ENCODE measurements at regions not wholly inside any gene's neighbourhood (a gene's known extent, or its start where the extent isn't known, plus 50 kb on each side); places are given as distances from the start of the nearest gene placed in this dataset.

DNA sequence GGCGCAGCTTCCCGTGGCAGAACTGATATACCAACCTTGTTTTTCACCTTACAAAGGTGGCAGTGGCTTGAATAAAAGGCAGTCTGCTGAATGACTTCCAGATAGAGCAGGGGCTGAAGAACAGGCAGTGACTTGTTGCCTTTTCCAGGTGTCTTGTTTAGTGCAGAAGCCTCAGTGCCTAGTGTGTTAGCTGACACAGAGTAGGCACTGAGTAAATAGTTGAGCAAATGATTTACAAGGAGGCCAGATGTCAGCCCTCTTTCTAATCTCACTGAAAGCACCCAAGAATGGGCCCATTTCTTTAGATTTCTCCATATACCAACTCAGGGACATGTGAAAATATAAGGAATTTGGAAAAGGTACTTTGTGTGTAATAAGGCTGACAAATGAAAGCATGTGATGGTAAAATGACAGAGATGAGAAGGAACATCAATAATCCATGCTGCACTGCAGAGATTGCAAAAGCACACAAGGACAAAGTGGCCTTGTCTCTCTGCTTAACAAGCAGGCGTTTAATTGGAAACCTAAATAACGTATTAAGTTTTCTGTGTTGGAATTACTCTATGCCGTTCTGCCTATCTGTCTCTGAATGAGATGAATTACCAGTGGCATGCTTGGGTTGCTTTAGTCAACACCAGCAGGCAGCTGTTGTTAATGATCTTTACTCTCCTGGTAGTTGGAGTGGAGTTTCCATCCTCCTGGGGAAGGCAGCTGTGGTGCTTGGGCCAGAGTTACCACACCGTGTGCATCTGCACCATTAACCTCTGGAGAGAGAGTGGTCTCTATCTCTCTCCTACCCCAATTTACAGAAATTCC, 360.1 kb upstream of the C9orf72 start:
- ChIA-PET CTCF (no interaction called here), POLR2A (no interaction called here)
- no peaks in the 10 kb centered on the region for H3K27me3 Mint-ChIP-seq
- DNase-seq: no peak
- H3K4me3 Mint-ChIP-seq: no peak overlapping the region
- no peaks in the 10 kb centered on the region for H3K4me1 Mint-ChIP-seq
- no peak overlapping the region for H3K27ac Mint-ChIP-seq
- H3K36me3 Mint-ChIP-seq (ENCODE audit: low read depth): no peaks in the 10 kb centered on the region
- peaks cover under 1% of the 10 kb centered on the region for H3K9me3 Mint-ChIP-seq

DNA sequence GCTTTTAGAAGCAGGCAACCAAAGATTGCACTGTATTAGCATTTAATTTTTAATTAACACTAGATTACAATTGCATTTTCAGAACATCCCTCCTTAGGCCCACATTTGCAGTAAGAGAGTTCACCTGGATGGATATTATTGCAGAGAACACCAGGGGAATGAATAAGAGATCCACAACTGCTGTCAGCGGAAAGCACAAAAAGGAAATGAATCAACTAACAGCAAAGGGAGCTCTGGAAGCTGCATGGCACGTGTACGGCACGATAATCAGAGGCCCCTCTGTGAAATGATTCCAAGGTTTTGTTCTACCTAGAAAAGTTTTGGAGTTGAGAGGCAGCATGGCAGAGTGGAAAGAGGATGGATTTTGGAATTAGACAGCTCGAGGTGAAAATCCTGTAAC, 361.2 kb upstream of the C9orf72 start:
- no peak overlapping the region for H3K4me3 Mint-ChIP-seq

DNA sequence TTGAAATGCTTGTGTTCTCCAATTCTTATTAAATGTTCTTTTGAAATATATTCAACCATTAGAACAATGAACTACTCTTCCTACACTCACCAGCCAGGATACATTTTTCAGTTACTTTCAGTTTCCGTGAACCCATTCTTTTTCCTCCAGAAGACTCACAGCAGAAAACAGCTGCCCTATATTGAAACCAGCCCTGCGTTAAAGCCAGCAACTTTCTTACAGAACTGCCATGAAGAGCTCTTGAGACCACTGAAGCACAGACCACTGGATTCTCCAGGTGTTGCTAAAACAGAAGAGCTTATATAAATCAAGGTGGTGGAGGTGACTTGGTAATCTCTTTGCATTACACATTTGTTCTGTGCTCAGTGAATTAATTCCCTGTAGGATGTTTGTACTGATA, 365.9 kb upstream of the C9orf72 start:
- H3K4me3 Mint-ChIP-seq: no peak overlapping the region
- no peaks in the 10 kb centered on the region for H3K4me1 Mint-ChIP-seq
- CTCF ChIA-PET: no interaction called here
- no peak for DNase-seq
- no peak overlapping the region for H3K27ac Mint-ChIP-seq
- H3K9me3 Mint-ChIP-seq: peaks cover 2% of the 10 kb centered on the region
- POLR2A ChIA-PET: no interaction called here
- H3K36me3 Mint-ChIP-seq (ENCODE audit: low read depth): no peaks in the 10 kb centered on the region
- no peaks in the 10 kb centered on the region for H3K27me3 Mint-ChIP-seq

More for the DNA sequence above, 361.2 kb upstream of the C9orf72 start:
- Mint-ChIP-seq H3K27me3 (no peaks in the 10 kb centered on the region), H3K36me3 (ENCODE audit: low read depth) (no peaks in the 10 kb centered on the region), H3K4me1 (no peaks in the 10 kb centered on the region), H3K27ac (no peak overlapping the region), H3K9me3 (peaks cover 2% of the 10 kb centered on the region)
- ChIA-PET CTCF (no interaction called here), POLR2A (no interaction called here)
- no peak for DNase-seq

DNA sequence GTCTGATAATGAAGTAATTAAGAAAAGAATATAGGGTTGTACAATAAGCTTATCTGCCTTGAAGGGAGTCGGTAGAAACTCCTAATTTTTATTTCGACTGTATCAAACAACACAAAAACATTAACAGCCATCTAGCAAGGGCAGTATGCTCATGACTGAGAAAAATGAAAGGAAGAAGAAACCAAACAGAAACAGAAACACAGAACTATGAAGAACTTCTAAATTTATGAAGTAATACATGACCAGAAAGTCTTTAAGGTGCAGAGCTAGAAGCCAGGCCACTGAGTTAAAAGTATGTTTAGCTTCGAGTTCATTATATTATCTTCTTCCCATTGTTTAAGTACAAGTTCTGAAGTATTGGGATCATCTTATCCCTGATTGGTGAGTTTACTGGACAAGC, 367.3 kb upstream of the C9orf72 start:
- no peaks in the 10 kb centered on the region for H3K36me3 Mint-ChIP-seq (ENCODE audit: low read depth)
- ChIA-PET POLR2A (no interaction called here), CTCF (no interaction called here)
- H3K9me3 Mint-ChIP-seq: peaks cover 2% of the 10 kb centered on the region
- H3K4me3 Mint-ChIP-seq: no peak overlapping the region
- no peaks in the 10 kb centered on the region for H3K4me1 Mint-ChIP-seq
- no peak for DNase-seq
- H3K27ac Mint-ChIP-seq: no peak overlapping the region
- no peaks in the 10 kb centered on the region for H3K27me3 Mint-ChIP-seq

DNA sequence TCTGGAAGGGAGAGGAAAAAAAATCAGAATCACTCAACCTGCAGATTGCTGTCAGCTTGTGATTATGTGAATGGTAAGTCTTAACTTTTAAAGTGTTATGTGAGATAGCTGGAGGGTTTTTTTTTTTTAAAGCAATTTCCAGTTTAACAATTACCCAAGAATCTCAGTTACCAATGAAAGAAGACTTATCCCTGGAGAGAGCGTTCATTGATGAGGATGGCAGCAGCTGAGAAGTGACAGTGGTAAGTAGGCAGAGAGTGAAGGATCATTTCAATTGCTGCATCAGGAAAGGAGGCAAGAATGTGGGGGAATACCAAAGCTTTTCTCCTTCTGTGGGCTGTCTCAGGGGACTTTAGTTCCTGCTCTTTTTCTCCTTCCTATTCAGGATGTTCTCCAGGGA, 370.2 kb upstream of the C9orf72 start:
- Mint-ChIP-seq H3K9me3 (peaks cover under 1% of the 10 kb centered on the region), H3K27ac (no peak overlapping the region), H3K4me1 (no peaks in the 10 kb centered on the region), H3K36me3 (ENCODE audit: low read depth) (no peaks in the 10 kb centered on the region), H3K27me3 (no peaks in the 10 kb centered on the region), H3K4me3 (no peak overlapping the region)
- no peak for DNase-seq
- POLR2A ChIA-PET: no interaction called here
- CTCF ChIA-PET: no interaction called here

DNA sequence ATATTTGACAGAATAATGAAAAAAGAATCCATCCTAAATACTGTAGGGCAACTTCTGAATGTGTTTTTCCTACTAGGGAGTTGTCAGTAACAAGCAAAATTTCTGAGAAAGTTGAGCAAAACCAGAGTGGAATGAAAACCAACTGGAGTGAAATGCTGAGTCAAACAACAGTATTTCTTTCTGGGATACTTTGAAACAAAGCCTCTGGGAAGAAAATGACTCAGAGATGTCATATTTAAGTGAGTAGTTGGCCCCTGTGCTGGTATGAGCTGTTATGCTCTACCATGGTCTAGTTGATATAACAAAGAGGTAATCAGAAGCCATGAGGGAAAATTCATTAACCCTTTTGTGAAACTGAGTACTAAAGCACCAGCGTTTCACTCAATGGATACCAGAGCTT, 372.1 kb upstream of the C9orf72 start:
- H3K27me3 Mint-ChIP-seq: no peaks in the 10 kb centered on the region
- POLR2A ChIA-PET: no interaction called here
- no peak overlapping the region for H3K27ac Mint-ChIP-seq
- CTCF ChIA-PET: no interaction called here
- no peaks in the 10 kb centered on the region for H3K4me1 Mint-ChIP-seq
- H3K9me3 Mint-ChIP-seq: peaks cover 7% of the 10 kb centered on the region
- H3K36me3 Mint-ChIP-seq (ENCODE audit: low read depth): no peaks in the 10 kb centered on the region
- DNase-seq: no peak
- H3K4me3 Mint-ChIP-seq: no peak overlapping the region

DNA sequence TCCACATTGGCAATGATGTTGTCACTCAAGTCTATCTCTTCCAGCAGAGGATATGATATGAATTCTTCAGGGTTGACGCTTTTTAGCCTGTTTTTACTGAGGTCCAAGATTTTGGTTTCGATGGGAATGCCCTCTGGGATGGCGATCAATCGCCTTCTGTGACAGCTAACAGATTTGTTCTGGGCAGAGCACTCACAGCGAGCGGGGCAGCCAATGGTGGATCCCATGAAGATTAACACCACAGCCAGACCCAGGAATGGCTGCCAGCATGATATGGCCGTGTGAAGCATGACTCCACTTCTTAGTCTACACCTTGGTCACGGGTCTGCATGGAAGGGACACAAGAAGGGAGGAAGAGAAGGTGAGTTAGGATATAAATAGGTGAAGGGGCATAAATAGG, 377.1 kb upstream of the C9orf72 start:
- Mint-ChIP-seq H3K27me3 (no peaks in the 10 kb centered on the region), H3K4me1 (no peaks in the 10 kb centered on the region), H3K4me3 (no peak overlapping the region), H3K9me3 (peaks cover 7% of the 10 kb centered on the region), H3K27ac (no peak overlapping the region), H3K36me3 (ENCODE audit: low read depth) (no peaks in the 10 kb centered on the region)
- ChIA-PET POLR2A (no interaction called here), CTCF (no interaction called here)
- DNase-seq: no peak

DNA sequence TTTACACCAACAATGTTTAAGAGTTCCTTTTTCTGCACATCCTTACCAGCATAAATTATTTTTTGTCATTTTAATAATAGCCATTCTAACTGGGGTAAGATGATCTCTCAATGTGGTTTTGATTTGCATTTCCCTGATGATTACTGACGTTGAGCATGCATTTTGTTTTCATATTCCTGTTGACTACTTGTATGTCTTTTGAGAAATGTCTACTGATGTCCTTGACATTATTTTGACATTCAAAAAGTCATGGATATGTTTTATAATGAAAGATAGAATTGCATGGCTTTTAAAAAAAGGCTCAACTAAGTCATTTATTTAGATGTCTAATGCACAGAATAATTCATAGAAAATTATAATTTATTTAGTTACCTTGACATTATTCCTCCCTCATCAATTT, 381.6 kb upstream of the C9orf72 start:
- Mint-ChIP-seq H3K36me3 (ENCODE audit: low read depth) (no peaks in the 10 kb centered on the region), H3K27ac (no peak overlapping the region), H3K9me3 (peaks cover 2% of the 10 kb centered on the region), H3K27me3 (no peaks in the 10 kb centered on the region), H3K4me3 (no peak overlapping the region), H3K4me1 (no peaks in the 10 kb centered on the region)
- DNase-seq: no peak
- POLR2A ChIA-PET: no interaction called here
- CTCF ChIA-PET: no interaction called here

DNA sequence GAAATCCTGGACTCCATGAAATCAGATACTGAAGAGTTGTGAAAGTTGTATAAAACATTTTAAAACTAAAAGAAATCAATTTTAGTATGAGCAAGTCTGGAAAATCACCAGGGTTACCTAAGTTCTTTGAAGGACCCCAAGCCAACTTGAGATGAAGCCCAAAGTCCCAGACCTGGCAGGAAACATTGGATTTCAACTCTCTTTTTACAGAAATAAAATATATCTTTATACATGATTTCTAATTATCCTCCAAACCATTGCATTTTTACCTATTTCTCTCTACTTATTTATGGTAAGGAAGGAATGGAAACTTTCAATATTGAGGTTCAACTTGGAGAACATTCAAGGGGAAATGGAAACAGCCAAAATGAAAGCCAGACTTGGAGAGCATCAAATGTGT, 390.6 kb upstream of the C9orf72 start:
- no peak overlapping the region for H3K4me3 Mint-ChIP-seq
- H3K36me3 Mint-ChIP-seq (ENCODE audit: low read depth): no peaks in the 10 kb centered on the region
- no peak for DNase-seq
- ChIA-PET CTCF (no interaction called here), POLR2A (no interaction called here)
- H3K4me1 Mint-ChIP-seq: no peaks in the 10 kb centered on the region
- no peaks in the 10 kb centered on the region for H3K27me3 Mint-ChIP-seq
- H3K27ac Mint-ChIP-seq: no peak overlapping the region
- H3K9me3 Mint-ChIP-seq: no peaks in the 10 kb centered on the region

DNA sequence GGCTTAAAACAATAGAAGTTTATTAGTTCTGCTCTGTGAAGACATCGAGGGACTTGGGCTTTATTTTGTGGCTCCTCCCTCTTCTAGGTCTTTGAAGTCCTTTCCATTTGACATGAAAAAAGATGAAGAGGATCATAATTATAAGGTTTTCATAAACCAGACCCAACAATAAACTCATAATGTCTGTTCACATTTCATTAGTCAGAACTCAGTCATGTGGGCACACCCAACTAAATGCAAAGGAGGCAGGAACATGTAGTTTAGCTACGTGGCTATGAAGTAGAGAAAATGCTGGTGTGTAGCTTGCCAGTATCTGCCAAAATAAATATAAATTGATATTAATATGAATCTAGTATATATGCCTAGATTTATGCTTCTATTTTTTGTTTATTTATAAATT, 393.9 kb upstream of the C9orf72 start:
- H3K4me3 Mint-ChIP-seq: no peak overlapping the region
- H3K36me3 Mint-ChIP-seq (ENCODE audit: low read depth): no peaks in the 10 kb centered on the region
- H3K9me3 Mint-ChIP-seq: no peaks in the 10 kb centered on the region
- H3K27me3 Mint-ChIP-seq: no peaks in the 10 kb centered on the region
- CTCF ChIA-PET: no interaction called here
- H3K27ac Mint-ChIP-seq: no peak overlapping the region
- DNase-seq: no peak
- POLR2A ChIA-PET: no interaction called here
- H3K4me1 Mint-ChIP-seq: no peaks in the 10 kb centered on the region

DNA sequence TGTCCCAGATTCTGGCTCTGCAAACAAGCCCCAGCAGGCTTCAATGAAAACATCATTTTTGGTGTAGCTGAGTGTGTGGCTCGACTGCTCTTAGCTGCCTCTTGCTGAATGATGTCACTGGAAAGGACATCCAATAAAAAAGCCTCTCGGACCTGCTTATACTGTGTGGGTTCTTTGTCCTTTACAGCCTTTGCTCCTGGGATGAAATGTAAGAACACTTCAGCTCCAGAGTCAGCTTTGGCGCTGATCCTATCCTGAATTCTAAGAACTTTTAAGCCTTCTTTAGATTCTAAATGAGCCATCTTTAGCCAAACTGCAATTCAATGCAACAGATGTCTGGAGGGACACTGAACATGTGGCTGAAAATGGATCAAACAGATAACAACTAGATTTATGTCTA, 404.6 kb upstream of the C9orf72 start:
- DNase-seq: no peak
- ChIA-PET CTCF (no interaction called here), POLR2A (no interaction called here)
- no peak overlapping the region for H3K4me3 Mint-ChIP-seq
- no peaks in the 10 kb centered on the region for H3K9me3 Mint-ChIP-seq
- H3K27ac Mint-ChIP-seq: no peak overlapping the region
- no peaks in the 10 kb centered on the region for H3K4me1 Mint-ChIP-seq
- no peaks in the 10 kb centered on the region for H3K27me3 Mint-ChIP-seq
- no peaks in the 10 kb centered on the region for H3K36me3 Mint-ChIP-seq (ENCODE audit: low read depth)

DNA sequence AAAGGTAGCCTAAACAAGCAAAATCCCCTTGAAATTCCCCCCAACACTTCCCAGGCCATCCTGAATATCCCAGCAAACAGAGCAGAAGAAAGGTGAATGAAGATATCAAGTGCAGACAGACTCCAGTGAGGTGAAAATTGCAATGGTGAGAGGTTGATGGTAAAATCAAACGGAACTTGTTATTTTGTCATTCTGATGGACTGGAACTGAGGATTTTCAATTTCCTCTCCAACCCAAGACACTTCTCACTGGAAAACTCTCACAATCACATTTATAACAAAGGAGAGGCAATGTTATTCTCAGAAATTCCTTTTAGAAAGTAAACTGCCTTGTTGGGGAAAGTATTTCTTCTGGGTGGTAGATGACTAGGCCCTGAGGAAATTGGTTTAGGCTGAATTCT, 412.4 kb upstream of the C9orf72 start:
- Mint-ChIP-seq H3K4me1 (no peaks in the 10 kb centered on the region), H3K27me3 (no peaks in the 10 kb centered on the region), H3K36me3 (ENCODE audit: low read depth) (no peaks in the 10 kb centered on the region), H3K9me3 (peaks cover 4% of the 10 kb centered on the region), H3K27ac (no peak overlapping the region), H3K4me3 (no peak overlapping the region)
- DNase-seq: no peak
- ChIA-PET CTCF (no interaction called here), POLR2A (no interaction called here)

DNA sequence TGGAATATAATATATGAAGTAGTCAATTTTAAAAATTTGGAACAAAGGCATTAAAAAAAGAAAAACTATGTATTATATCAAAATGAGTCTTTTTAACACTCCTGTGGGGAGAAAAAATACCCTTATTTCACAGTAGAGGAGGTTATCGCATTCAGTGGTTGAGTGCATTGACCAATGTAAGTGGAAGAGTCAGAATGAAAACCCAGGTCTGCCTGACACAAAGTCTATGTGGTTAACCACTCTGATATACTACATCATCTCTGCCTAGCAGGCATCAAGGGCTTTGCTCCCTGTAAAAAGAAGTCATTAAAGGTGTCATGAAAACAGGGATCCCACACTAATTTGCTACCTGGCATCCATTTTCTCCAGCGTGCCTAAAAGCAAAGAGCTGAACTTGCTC, 417.2 kb upstream of the C9orf72 start:
- H3K27ac Mint-ChIP-seq: no peak overlapping the region

DNA sequence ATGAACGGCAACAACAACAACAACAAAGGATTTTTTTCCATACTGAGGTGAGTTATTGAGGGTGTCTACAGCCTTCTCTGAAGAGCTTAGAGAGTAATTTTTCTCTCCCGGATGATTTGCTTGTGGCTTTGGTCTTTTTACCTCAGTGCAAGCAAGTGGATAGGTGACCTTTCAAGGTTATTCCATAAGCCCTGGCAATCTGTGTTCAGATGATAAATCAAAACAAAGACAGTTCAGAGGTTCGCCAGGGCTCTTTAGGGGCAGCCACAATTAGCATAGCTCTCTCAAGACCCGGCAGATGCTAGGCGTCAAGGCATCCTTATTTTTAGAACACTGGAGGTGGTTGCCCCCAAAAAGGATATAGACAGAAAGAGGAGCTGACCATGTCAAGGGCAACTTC, 417.9 kb upstream of the C9orf72 start:
- H3K27ac Mint-ChIP-seq: no peak overlapping the region
- no peaks in the 10 kb centered on the region for H3K27me3 Mint-ChIP-seq
- no peaks in the 10 kb centered on the region for H3K36me3 Mint-ChIP-seq (ENCODE audit: low read depth)
- CTCF ChIA-PET: no interaction called here
- H3K4me3 Mint-ChIP-seq: no peak overlapping the region
- no peak for DNase-seq
- POLR2A ChIA-PET: no interaction called here
- no peaks in the 10 kb centered on the region for H3K4me1 Mint-ChIP-seq
- peaks cover 4% of the 10 kb centered on the region for H3K9me3 Mint-ChIP-seq

More for the DNA sequence above, 417.2 kb upstream of the C9orf72 start:
- no peak for DNase-seq
- Mint-ChIP-seq H3K4me3 (no peak overlapping the region), H3K27me3 (no peaks in the 10 kb centered on the region), H3K9me3 (peaks cover 4% of the 10 kb centered on the region), H3K36me3 (ENCODE audit: low read depth) (no peaks in the 10 kb centered on the region), H3K4me1 (no peaks in the 10 kb centered on the region)
- POLR2A ChIA-PET: no interaction called here
- CTCF ChIA-PET: interaction anchor here (0.6 kb wide), 1 partner anchor 613 kb away, joined by 4 read pairs; no protein-coding TSS in a partner anchor

Data from activated CD4-positive, alpha-beta T cell treated with anti-CD3 and anti-CD28 coated beads, Interleukin-2, amount 10 ng/mL, durations not matched to agents 7 days and 5 days (primary cell).